Loucy (cell line): ENCODE measurements at regions not wholly inside any gene's neighbourhood (a gene's known extent, or its start where the extent isn't known, plus 50 kb on each side); places are given as distances from the start of the nearest gene placed in this dataset.

ENCODE experiments used
- H2AFZ ChIP-seq: fragments of 200-600 bp; sonication (generic); 2 replicates; pipeline ENCODE4 v1.6.0; 2016; ENCODE audit warnings: antibody characterized with exemption, mild to moderate bottlenecking, low read length, moderate library complexity
- H3F3A ChIP-seq: fragments of 200-600 bp; 2 replicates; pipeline ENCODE4 v1.6.0; 2016; ENCODE audit warnings: antibody characterized with exemption, low read depth, mild to moderate bottlenecking
- H3K27me3 ChIP-seq: fragments of 200-600 bp; sonication (generic); 2 replicates; pipeline ENCODE4 v1.6.1; 2014; ENCODE audit warnings: low read length, mild to moderate bottlenecking; ENCODE audit not compliant: insufficient read depth, poor library complexity, severe bottlenecking
- H3K36me3 ChIP-seq: fragments of 200-600 bp; sonication (generic); 2 replicates; pipeline ENCODE4 v1.6.1; 2016; ENCODE audit warnings: low read length; ENCODE audit not compliant: insufficient read depth
- H3K4me1 ChIP-seq: fragments of 200-600 bp; sonication (generic); 2 replicates; pipeline ENCODE4 v1.5.1; 2014; ENCODE audit warnings: low read length, mild to moderate bottlenecking; ENCODE audit not compliant: insufficient read depth, poor library complexity, severe bottlenecking
- H3K4me2 ChIP-seq: fragments of 200-600 bp; sonication (generic); 2 replicates; pipeline ENCODE4 v1.6.0; 2014; ENCODE audit warnings: antibody characterized with exemption, low read length, low read depth, mild to moderate bottlenecking; ENCODE audit not compliant: poor library complexity, severe bottlenecking
- H3K4me3 ChIP-seq: fragments of 200-600 bp; sonication (generic); 2 replicates; pipeline ENCODE4 v1.5.1; 2014; ENCODE audit warnings: low read length, mild to moderate bottlenecking, mixed read lengths; ENCODE audit not compliant: poor library complexity, severe bottlenecking
- H3K79me2 ChIP-seq: fragments of 200-600 bp; sonication (generic); 2 replicates; pipeline ENCODE4 v1.6.1; 2014; ENCODE audit warnings: low read length; ENCODE audit not compliant: insufficient read depth
- H3K9ac ChIP-seq: fragments of 200-600 bp; sonication (generic); 2 replicates; pipeline ENCODE4 v1.6.0; 2014; ENCODE audit warnings: mild to moderate bottlenecking, low read depth, low read length, moderate library complexity; ENCODE audit not compliant: poor library complexity, severe bottlenecking
- H3K9me2 ChIP-seq: fragments of 200-600 bp; sonication (generic); replicated peaks from 2 replicates; pipeline ENCODE4 v1.6.1; 2016; ENCODE audit warnings: low read depth, low read length, mixed read lengths
- H3K9me3 ChIP-seq: fragments of 200-600 bp; sonication (generic); 2 replicates; pipeline ENCODE4 v1.6.1; 2014; ENCODE audit warnings: mild to moderate bottlenecking, antibody characterized with exemption, low read length, low read depth; ENCODE audit not compliant: insufficient read depth
- H4K20me1 ChIP-seq: fragments of 200-600 bp; sonication (generic); 2 replicates; pipeline ENCODE4 v1.6.0; 2014; ENCODE audit warnings: antibody characterized with exemption, low read length, mild to moderate bottlenecking; ENCODE audit not compliant: insufficient read depth, poor library complexity, severe bottlenecking
- EZH2phosphoT487 ChIP-seq: fragments of 200-600 bp; IDR thresholded peaks from 2 replicates; pipeline ENCODE4 v1.6.1; 2018; ENCODE audit warnings: antibody characterized with exemption, mild to moderate bottlenecking, moderate library complexity, borderline replicate concordance
- TF ChIP-seq, protein P1 (sequence below): fragments of 200-600 bp; sonication (generic); conservative IDR thresholded peaks from 2 replicates; pipeline ENCODE4 v1.5.1; 2014; ENCODE audit warnings: mild to moderate bottlenecking, antibody characterized with exemption, low read length

GRCh38 chr6:8652710-8653109 lies 217.4 kb upstream of the SLC35B3 start:
- Histone ChIP-seq H3K36me3 (no peaks in the 10 kb centered on the region), H3K9me2 (0 out of 2 replicates have a peak, but pooled peaks cover 4% of the 10 kb centered on the region), H3K4me3 (no peak overlapping the region), H3K4me1 (no peaks in the 10 kb centered on the region), H3K79me2 (no peaks in the 10 kb centered on the region), H4K20me1 (no peaks in the 10 kb centered on the region), H3F3A (no peaks in the 10 kb centered on the region), H3K4me2 (no peak overlapping the region), H2AFZ (no peak overlapping the region), H3K27me3 (no peaks in the 10 kb centered on the region), H3K9me3 (no peaks in the 10 kb centered on the region), H3K9ac (no peak overlapping the region)
- TF ChIP-seq, protein P1, sequence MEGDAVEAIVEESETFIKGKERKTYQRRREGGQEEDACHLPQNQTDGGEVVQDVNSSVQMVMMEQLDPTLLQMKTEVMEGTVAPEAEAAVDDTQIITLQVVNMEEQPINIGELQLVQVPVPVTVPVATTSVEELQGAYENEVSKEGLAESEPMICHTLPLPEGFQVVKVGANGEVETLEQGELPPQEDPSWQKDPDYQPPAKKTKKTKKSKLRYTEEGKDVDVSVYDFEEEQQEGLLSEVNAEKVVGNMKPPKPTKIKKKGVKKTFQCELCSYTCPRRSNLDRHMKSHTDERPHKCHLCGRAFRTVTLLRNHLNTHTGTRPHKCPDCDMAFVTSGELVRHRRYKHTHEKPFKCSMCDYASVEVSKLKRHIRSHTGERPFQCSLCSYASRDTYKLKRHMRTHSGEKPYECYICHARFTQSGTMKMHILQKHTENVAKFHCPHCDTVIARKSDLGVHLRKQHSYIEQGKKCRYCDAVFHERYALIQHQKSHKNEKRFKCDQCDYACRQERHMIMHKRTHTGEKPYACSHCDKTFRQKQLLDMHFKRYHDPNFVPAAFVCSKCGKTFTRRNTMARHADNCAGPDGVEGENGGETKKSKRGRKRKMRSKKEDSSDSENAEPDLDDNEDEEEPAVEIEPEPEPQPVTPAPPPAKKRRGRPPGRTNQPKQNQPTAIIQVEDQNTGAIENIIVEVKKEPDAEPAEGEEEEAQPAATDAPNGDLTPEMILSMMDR: no peak
- TF ChIP-seq EZH2phosphoT487: no peak

- H3K4me3 ChIP-seq: no peak overlapping the region
- H3K4me2 ChIP-seq: no peak overlapping the region
- no peak overlapping the region for H3K9ac ChIP-seq
- H3K9me2 ChIP-seq: 0 out of 2 replicates have a peak, but pooled peaks cover 4% of the 10 kb centered on the region
- no peaks in the 10 kb centered on the region for H3K27me3 ChIP-seq
- H2AFZ ChIP-seq: no peak overlapping the region
- TF ChIP-seq EZH2phosphoT487: no peak
- TF ChIP-seq, protein P1: no peak
- H3F3A ChIP-seq: no peaks in the 10 kb centered on the region
- no peaks in the 10 kb centered on the region for H3K36me3 ChIP-seq
- H4K20me1 ChIP-seq: no peaks in the 10 kb centered on the region
- no peaks in the 10 kb centered on the region for H3K79me2 ChIP-seq
- H3K4me1 ChIP-seq: no peaks in the 10 kb centered on the region
- H3K9me3 ChIP-seq: no peaks in the 10 kb centered on the region
Observed at GRCh38 chr6:8651998-8652397, 216.7 kb upstream of the SLC35B3 start.

- no peak overlapping the region for H2AFZ ChIP-seq
- H3K4me3 ChIP-seq: no peak overlapping the region
- no peaks in the 10 kb centered on the region for H3F3A ChIP-seq
- H3K9me3 ChIP-seq: no peaks in the 10 kb centered on the region
- H3K36me3 ChIP-seq: no peaks in the 10 kb centered on the region
- no peaks in the 10 kb centered on the region for H3K27me3 ChIP-seq
- TF ChIP-seq EZH2phosphoT487: no peak
- TF ChIP-seq, protein P1: no peak
- no peak overlapping the region for H3K4me2 ChIP-seq
- H3K9ac ChIP-seq: no peak overlapping the region
- H4K20me1 ChIP-seq: no peaks in the 10 kb centered on the region
- H3K9me2 ChIP-seq: no peaks in the 10 kb centered on the region
- no peaks in the 10 kb centered on the region for H3K79me2 ChIP-seq
- no peaks in the 10 kb centered on the region for H3K4me1 ChIP-seq
Observed at GRCh38 chr6:8645212-8645611, 209.9 kb upstream of the SLC35B3 start.
